CD14-positive monocyte (primary cell): ENCODE measurements at regions not wholly inside any gene's neighbourhood (a gene's known extent, or its start where the extent isn't known, plus 50 kb on each side); places are given as distances from the start of the nearest gene placed in this dataset.

ENCODE experiments used
- DNase-seq, 3 donors: peaks; one replicate each; pipeline ENCODE4 v3.0.0-alpha.2; 2011 to 2022
- H2AFZ ChIP-seq: 2 replicates; pipeline ENCODE4 v1.6.0; 2012; ENCODE audit warnings: mild to moderate bottlenecking, low read depth, low read length, inconsistent platforms; ENCODE audit not compliant: insufficient read depth, poor library complexity, severe bottlenecking
- H3K27ac ChIP-seq, 2 donors: 1 replicate in 1 of 2; 2 replicates in 1 of 2; pipeline ENCODE4 v1.5.1; 2012 to 2013; ENCODE audit warnings: low read length in 2 of 2, control low read depth in 1 of 2, inconsistent platforms in 1 of 2, low read depth in 1 of 2, mild to moderate bottlenecking in 1 of 2
- H3K27me3 ChIP-seq, 2 donors: one replicate each; pipeline versions ENCODE4 v1.6.0 to v1.6.1; 2011 to 2013; ENCODE audit warnings: low read length in 2 of 2; ENCODE audit not compliant: control insufficient read depth in 2 of 2, insufficient read depth in 2 of 2
- H3K36me3 ChIP-seq, 2 donors: replicated peaks in 1 of 2; 1 replicate in 1 of 2; 2 replicates in 1 of 2; pipeline versions ENCODE4 v1.5.1 to v1.6.1; 2012 to 2013; ENCODE audit warnings: low read length in 2 of 2, control low read depth in 1 of 2, inconsistent platforms in 1 of 2, mild to moderate bottlenecking in 1 of 2; ENCODE audit not compliant: insufficient read depth in 2 of 2, control insufficient read depth in 1 of 2
- H3K4me1 ChIP-seq, 2 donors: 1 replicate in 1 of 2; 2 replicates in 1 of 2; pipeline versions ENCODE4 v1.5.1 to v1.6.1; 2012 to 2013; ENCODE audit warnings: low read length in 2 of 2, control low read depth in 1 of 2, inconsistent platforms in 1 of 2, mild to moderate bottlenecking in 1 of 2, moderate library complexity in 1 of 2; ENCODE audit not compliant: insufficient read depth in 2 of 2, control insufficient read depth in 1 of 2
- H3K4me2 ChIP-seq: replicated peaks from 2 replicates; pipeline ENCODE3; 2012; ENCODE audit warnings: low read length, moderate library complexity, mild to moderate bottlenecking; ENCODE audit not compliant: poor library complexity, severe bottlenecking; ENCODE audit errors: extremely low read depth
- H3K4me3 ChIP-seq, 3 experiments: fragments of 200-600 bp in 1 of 3; sonication (generic) in 1 of 3; replicated peaks in 1 of 3; 1 replicate in 2 of 3; 2 replicates in 1 of 3; pipeline ENCODE4 v1.5.1; 2011 to 2013; ENCODE audit warnings: low read length in 3 of 3, mild to moderate bottlenecking in 3 of 3, control low read depth in 2 of 3, low read depth in 2 of 3, inconsistent platforms in 1 of 3, moderate library complexity in 1 of 3
- H3K79me2 ChIP-seq: 2 replicates; pipeline ENCODE4 v1.6.0; 2012; ENCODE audit warnings: mild to moderate bottlenecking, control low read depth, inconsistent platforms, low read length, moderate library complexity; ENCODE audit not compliant: insufficient read depth
- H3K9ac ChIP-seq: 2 replicates; pipeline ENCODE4 v1.6.0; 2017; ENCODE audit warnings: low read length, mild to moderate bottlenecking; ENCODE audit not compliant: insufficient read depth, poor library complexity, severe bottlenecking
- H3K9me3 ChIP-seq, 2 donors: replicated peaks in 1 of 2; 1 replicate in 1 of 2; 2 replicates in 1 of 2; pipeline versions ENCODE4 v1.5.1 to v1.6.1; 2012 to 2013; ENCODE audit warnings: low read length in 2 of 2, control low read depth in 1 of 2; ENCODE audit not compliant: control insufficient read depth in 1 of 2, insufficient read depth in 1 of 2
- H4K20me1 ChIP-seq: 2 replicates; pipeline ENCODE4 v1.6.0; 2012; ENCODE audit warnings: mild to moderate bottlenecking, low read length, control low read depth, moderate library complexity; ENCODE audit not compliant: insufficient read depth
- H3K27ac Mint-ChIP-seq, 7 donors: one replicate each; pipeline ENCODE4 v1.8.0; 2020; ENCODE audit warnings: mild to moderate bottlenecking in 7 of 7, mixed read lengths in 7 of 7, moderate library complexity in 6 of 7, inconsistent platforms in 2 of 7
- H3K27me3 Mint-ChIP-seq, 3 donors: one replicate each; pipeline ENCODE4 v1.8.0; 2021 to 2022; ENCODE audit warnings: low read depth in 3 of 3, mild to moderate bottlenecking in 3 of 3, mixed read lengths in 3 of 3, moderate library complexity in 3 of 3, inconsistent platforms in 1 of 3
- H3K36me3 Mint-ChIP-seq, 2 donors: one replicate each; pipeline ENCODE4 v1.8.0; 2020; ENCODE audit warnings: mixed read lengths in 2 of 2, inconsistent platforms in 1 of 2, mild to moderate bottlenecking in 1 of 2
- H3K4me1 Mint-ChIP-seq: one replicate; pipeline ENCODE4 v1.8.0; 2020; ENCODE audit warnings: mild to moderate bottlenecking, mixed read lengths
- H3K4me3 Mint-ChIP-seq, 2 donors: one replicate each; pipeline ENCODE4 v1.8.0; 2020; ENCODE audit warnings: mild to moderate bottlenecking in 2 of 2, mixed read lengths in 2 of 2, moderate library complexity in 1 of 2
- H3K9me3 Mint-ChIP-seq, 7 donors: one replicate each; pipeline ENCODE4 v1.8.0; 2020 to 2022; ENCODE audit warnings: mixed read lengths in 7 of 7, mild to moderate bottlenecking in 6 of 7, moderate library complexity in 6 of 7, inconsistent platforms in 2 of 7
- CTCF ChIP-seq: fragments of 200-600 bp; IDR thresholded peaks from one replicate; pipeline ENCODE4 v1.8.0; 2022; ENCODE audit warnings: antibody characterized with exemption, mild to moderate bottlenecking
- WGBS: methylation state at CpG from one replicate; pipeline ENCODE4 v1.1.5; 2013; ENCODE audit warnings: missing lambda C conversion rate; ENCODE audit not compliant: insufficient coverage; 5-methylcytosine and 5-hydroxymethylcytosine counted together
- intact Hi-C, 2 donors: fragments of 100-400 bp; cut with micrococcal nuclease; formaldehyde crosslinking; loops; one replicate each; pipeline versions ENCODE4 v1.15.0 to v1.15.1; 2023

DNA sequence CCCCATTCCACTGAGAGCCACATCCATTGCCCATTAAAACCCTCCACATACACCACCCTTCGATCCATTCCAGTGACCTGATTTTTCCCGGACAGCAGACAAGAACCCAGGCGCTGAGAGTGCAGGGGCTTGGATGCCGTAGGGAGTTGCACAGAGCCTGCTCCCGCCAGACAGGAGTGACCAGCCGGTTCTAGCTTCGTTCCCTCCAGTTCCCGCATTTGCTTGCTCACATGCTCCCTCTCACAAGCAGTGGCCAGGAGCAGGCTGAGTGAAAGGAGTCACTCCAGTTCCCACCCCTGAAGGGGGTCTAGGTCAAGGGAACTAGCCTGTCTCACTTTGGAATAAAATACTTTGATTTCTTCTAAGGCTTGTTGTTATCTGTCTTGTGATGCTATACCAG lies 119.5 kb downstream of the SKIDA1 start:
- WGBS: 97% methylated on average over 6 of the region's 8 CpGs
- H3K27ac ChIP-seq: no peak overlapping the region
- H3K9me3 ChIP-seq: no peaks in the 10 kb centered on the region
- no peaks in the 10 kb centered on the region for H3K36me3 ChIP-seq
- no peaks in the 10 kb centered on the region for H3K79me2 ChIP-seq
- TF ChIP-seq CTCF: no peak
- H3K4me3 Mint-ChIP-seq: no peak overlapping the region
- no peak overlapping the region for H3K4me3 ChIP-seq
- peaks cover 0 to 10% (median 4%) of the 10 kb centered on the region in 7 donors for H3K9me3 Mint-ChIP-seq
- H3K4me1 ChIP-seq: no peaks in the 10 kb centered on the region
- H3K36me3 Mint-ChIP-seq: no peaks in the 10 kb centered on the region
- no peak overlapping the region for H3K9ac ChIP-seq
- no peaks in the 10 kb centered on the region for H3K4me1 Mint-ChIP-seq
- no peak for DNase-seq
- H3K27ac Mint-ChIP-seq: no peak overlapping the region
- H2AFZ ChIP-seq: no peak overlapping the region
- no peak overlapping the region for H3K4me2 ChIP-seq
- H3K27me3 Mint-ChIP-seq: no peaks in the 10 kb centered on the region
- no peaks in the 10 kb centered on the region for H4K20me1 ChIP-seq
- intact Hi-C loops: no loop called here
- H3K27me3 ChIP-seq: no peaks in the 10 kb centered on the region

DNA sequence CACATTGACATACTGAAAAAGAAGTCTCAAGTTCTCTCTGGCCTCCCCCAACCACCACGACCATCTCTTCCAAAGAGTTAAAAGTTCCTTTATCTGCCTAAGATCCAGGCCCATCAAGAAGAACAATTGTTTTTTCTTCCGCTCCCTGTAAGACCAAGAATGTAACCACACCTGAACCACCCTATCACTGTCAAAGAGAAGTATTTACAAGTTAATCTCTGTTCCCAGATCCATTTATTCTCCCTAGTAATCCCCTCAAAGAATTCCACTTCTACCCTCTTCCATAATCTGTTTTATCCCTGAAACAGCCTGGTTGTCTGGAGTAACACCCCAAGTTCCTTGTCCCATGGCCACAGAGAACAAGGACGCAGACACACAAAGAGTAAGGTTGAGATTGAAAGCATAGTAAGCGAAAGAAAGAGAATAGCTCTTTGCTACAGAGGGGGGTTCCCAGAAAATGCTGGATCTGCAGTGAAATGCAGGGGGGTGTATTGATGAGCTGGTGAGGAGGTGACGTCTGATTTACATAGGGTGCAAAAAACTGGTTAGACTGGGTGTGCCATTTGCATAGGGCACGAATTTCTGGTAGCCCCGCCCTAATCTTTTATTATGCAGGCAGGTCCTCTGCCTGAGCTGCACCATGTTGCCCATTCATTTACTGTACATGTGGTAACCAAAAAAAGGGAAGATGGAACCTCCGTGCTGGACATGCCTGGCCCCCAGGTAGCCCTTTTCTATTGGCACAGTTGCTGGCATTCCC lies 122.0 kb downstream of the SKIDA1 start:
- DNase-seq: no peak
- H3K27ac ChIP-seq: no peak overlapping the region
- H3K27me3 Mint-ChIP-seq: peaks cover 3 to 7% (median 5%) of the 10 kb centered on the region in 3 donors
- H3K27me3 ChIP-seq: no peaks in the 10 kb centered on the region
- H3K79me2 ChIP-seq: no peaks in the 10 kb centered on the region
- H2AFZ ChIP-seq: no peak overlapping the region
- H3K4me2 ChIP-seq: no peak overlapping the region
- no peaks in the 10 kb centered on the region for H3K4me1 Mint-ChIP-seq
- no peaks in the 10 kb centered on the region for H3K9me3 ChIP-seq
- WGBS: 90% methylated on average over 6 of the region's 8 CpGs
- no peaks in the 10 kb centered on the region for H3K4me1 ChIP-seq
- no peak overlapping the region for H3K4me3 ChIP-seq
- intact Hi-C loops: no loop called here
- H3K4me3 Mint-ChIP-seq: no peak overlapping the region
- H3K27ac Mint-ChIP-seq: no peak overlapping the region
- no peak for TF ChIP-seq CTCF
- peaks cover 0 to 3% (median 2%) of the 10 kb centered on the region in 7 donors for H3K9me3 Mint-ChIP-seq
- H3K36me3 ChIP-seq: no peaks in the 10 kb centered on the region
- no peaks in the 10 kb centered on the region for H4K20me1 ChIP-seq
- no peaks in the 10 kb centered on the region for H3K36me3 Mint-ChIP-seq
- H3K9ac ChIP-seq: no peak overlapping the region
